WI38 (cell line): ENCODE measurements at regions not wholly inside any gene's neighbourhood (a gene's known extent, or its start where the extent isn't known, plus 50 kb on each side); places are given as distances from the start of the nearest gene placed in this dataset.

ENCODE experiments used
- H3K4me3 ChIP-seq: 2 replicates; pipeline ENCODE4 v1.5.1; 2011; ENCODE audit warnings: low read depth, mild to moderate bottlenecking, control low read depth, low read length
- CTCF ChIP-seq: IDR thresholded peaks from 2 replicates; pipeline ENCODE4 v1.5.1; 2012; ENCODE audit warnings: low read depth, mild to moderate bottlenecking, control low read depth, low read length

GRCh38 chr18:76720683-76721082 lies 101.7 kb upstream of the ZNF236 start:
- H3K4me3 ChIP-seq: no peak overlapping the region
- no peak for TF ChIP-seq CTCF

- no peak for TF ChIP-seq CTCF
- no peak overlapping the region for H3K4me3 ChIP-seq
Observed at GRCh38 chr18:76715012-76715610, 107.2 kb upstream of the ZNF236 start.

GRCh38 chr18:76713432-76713831 lies 108.9 kb upstream of the ZNF236 start:
- H3K4me3 ChIP-seq: no peak overlapping the region
- TF ChIP-seq CTCF: no peak

- TF ChIP-seq CTCF: no peak
- no peak overlapping the region for H3K4me3 ChIP-seq
Observed at GRCh38 chr18:76712511-76713140, 109.7 kb upstream of the ZNF236 start.

- no peak overlapping the region for H3K4me3 ChIP-seq
Observed at GRCh38 chr18:76710646-76711520, 111.5 kb upstream of the ZNF236 start.

GRCh38 chr18:76709659-76710645 lies 112.4 kb upstream of the ZNF236 start:
- no peak overlapping the region for H3K4me3 ChIP-seq
- peak; percentile 80 for TF ChIP-seq CTCF

More at GRCh38 chr18:76710646-76711520, 111.5 kb upstream of the ZNF236 start:
- TF ChIP-seq CTCF: no peak
